ENCODE measurements at regions not wholly inside any gene's neighbourhood (a gene's known extent, or its start where the extent isn't known, plus 50 kb on each side); places are given as distances from the start of the nearest gene placed in this dataset.

- TF ChIP-seq EZH2phosphoT487 (IDR thresholded peaks at IDR 0.05; ENCODE audit: insufficient read depth, low read depth) (no peak), EZH2 (IDR thresholded peaks at IDR 0.05; ENCODE audit: insufficient read depth, poor library complexity, severe bottlenecking) (no peak)
Measured at GRCh38 chr12:107444771-107445170, 240.8 kb upstream of the PWP1 start.

All from GM23248 (cell line).